Mucosa of descending colon (tissue), 3 donors: ENCODE measurements at regions not wholly inside any gene's neighbourhood (a gene's known extent, or its start where the extent isn't known, plus 50 kb on each side); places are given as distances from the start of the nearest gene placed in this dataset.

ENCODE experiments used
- ATAC-seq: fragments of 200-7000 bp; cut with Tn5 transposase; one replicate; pipeline ENCODE4 v1.9.1; 2020; ENCODE audit warnings: mild to moderate bottlenecking, moderate library complexity
- DNase-seq, 3 donors: peaks; one replicate each; pipeline ENCODE4 v3.0.0-alpha.2; 2020
- H3K36me3 ChIP-seq: fragments of 200-600 bp; one replicate; pipeline ENCODE4 v1.8.0; 2021; ENCODE audit warnings: low read depth, mild to moderate bottlenecking
- H3K4me1 ChIP-seq: fragments of 200-600 bp; one replicate; pipeline ENCODE4 v1.8.0; 2021; ENCODE audit warnings: low read depth, mild to moderate bottlenecking
- H3K4me3 ChIP-seq: fragments of 200-600 bp; one replicate; pipeline ENCODE4 v1.8.0; 2021; ENCODE audit warnings: mild to moderate bottlenecking
- H3K9me3 ChIP-seq: fragments of 200-600 bp; one replicate; pipeline ENCODE4 v1.8.0; 2021; ENCODE audit warnings: mild to moderate bottlenecking
- CTCF ChIP-seq: fragments of 200-600 bp; IDR thresholded peaks from one replicate; pipeline ENCODE4 v1.8.0; 2022; ENCODE audit warnings: antibody characterized with exemption, mild to moderate bottlenecking
- intact Hi-C, 2 donors: fragments of 100-400 bp; cut with DNase I in 1 of 2; cut with micrococcal nuclease in 1 of 2; formaldehyde crosslinking; loops; one replicate each; pipeline versions ENCODE4 v1.11.0 to v1.11.1; 2022; cut with DNase I, micrococcal nuclease
- donor health status: DM: no; HTN: no; CAD: no; lungs with moderate emphysema.
- donor health status: DM: no; HTN: no; CAD: no.
- donor health status: DM: no; HTN: yes; CAD: no.

GRCh38 chr4:13865871-13866669, 238.5 kb upstream of the BOD1L1 start:
- TF ChIP-seq CTCF: no peak
- no peaks in the 10 kb centered on the region for H3K9me3 ChIP-seq
- H3K4me1 ChIP-seq: no peaks in the 10 kb centered on the region
- no peak for ATAC-seq
- no peak overlapping the region for H3K4me3 ChIP-seq
- no peaks in the 10 kb centered on the region for H3K36me3 ChIP-seq
- intact Hi-C loops: no loop called here
- no peak for DNase-seq

- no peak for ATAC-seq
- TF ChIP-seq CTCF: no peak
Observed at GRCh38 chr4:13866881-13867280, 239.4 kb upstream of the BOD1L1 start.

GRCh38 chr4:13872155-13872554, 244.6 kb upstream of the BOD1L1 start:
- Histone ChIP-seq H3K36me3 (no peaks in the 10 kb centered on the region), H3K4me1 (no peaks in the 10 kb centered on the region), H3K9me3 (no peaks in the 10 kb centered on the region), H3K4me3 (no peak overlapping the region)
- TF ChIP-seq CTCF: no peak
- intact Hi-C loops: no loop called here
- DNase-seq: no peak
- peak; percentile 20 for ATAC-seq

More at GRCh38 chr4:13866881-13867280, 239.4 kb upstream of the BOD1L1 start:
- intact Hi-C loops: no loop called here
- no peak overlapping the region for H3K4me3 ChIP-seq
- no peaks in the 10 kb centered on the region for H3K9me3 ChIP-seq
- no peak for DNase-seq
- H3K36me3 ChIP-seq: no peaks in the 10 kb centered on the region
- no peaks in the 10 kb centered on the region for H3K4me1 ChIP-seq

- DNase-seq: no peak
- no peaks in the 10 kb centered on the region for H3K36me3 ChIP-seq
- TF ChIP-seq CTCF: no peak
- H3K9me3 ChIP-seq: no peaks in the 10 kb centered on the region
- intact Hi-C loops: no loop called here
- H3K4me3 ChIP-seq: no peak overlapping the region
- no peaks in the 10 kb centered on the region for H3K4me1 ChIP-seq
- no peak for ATAC-seq
Observed at GRCh38 chr4:13872955-13873354, 245.4 kb upstream of the BOD1L1 start.

GRCh38 chr4:13875181-13875580, 247.7 kb upstream of the BOD1L1 start:
- no peak for DNase-seq

More at GRCh38 chr4:13875181-13875580, 247.7 kb upstream of the BOD1L1 start:
- ATAC-seq: no peak
- intact Hi-C loops: no loop called here
- no peaks in the 10 kb centered on the region for H3K9me3 ChIP-seq
- H3K4me1 ChIP-seq: no peaks in the 10 kb centered on the region
- H3K36me3 ChIP-seq: no peaks in the 10 kb centered on the region
- no peak overlapping the region for H3K4me3 ChIP-seq
- TF ChIP-seq CTCF: no peak
